ENCODE measurements at regions not wholly inside any gene's neighbourhood (a gene's known extent, or its start where the extent isn't known, plus 50 kb on each side); places are given as distances from the start of the nearest gene placed in this dataset.
"Not testable (repeated sequence)": the region's sequence is repeated elsewhere in the genome, so short reads cannot be mapped to it uniquely, and the experiment has no call there.

GRCh38 chr3:182284793-182285192 is 508.5 kb upstream of the ATP11B start:
- FAIRE-seq: no peak

GRCh38 chr3:182292591-182292990 is 500.7 kb upstream of the ATP11B start:
- no peak for FAIRE-seq

GRCh38 chr3:182294256-182294655 is 499.0 kb upstream of the ATP11B start:
- FAIRE-seq: no peak

GRCh38 chr3:182294696-182295095 is 498.6 kb upstream of the ATP11B start:
- FAIRE-seq: no peak

GRCh38 chr3:182300266-182300665 is 493.0 kb upstream of the ATP11B start:
- FAIRE-seq: no peak

GRCh38 chr3:182303169-182303568 is 490.1 kb upstream of the ATP11B start:
- FAIRE-seq: no peak

- no peak for FAIRE-seq
Observed at GRCh38 chr3:182305881-182306665, 487.2 kb upstream of the ATP11B start.

- no peak for FAIRE-seq
Observed at GRCh38 chr3:182308328-182308727, 485.0 kb upstream of the ATP11B start.

- FAIRE-seq: no peak
Observed at GRCh38 chr3:182309120-182309519, 484.2 kb upstream of the ATP11B start.

- FAIRE-seq: no peak
Observed at GRCh38 chr3:182315313-182315712, 478.0 kb upstream of the ATP11B start.

- no peak for FAIRE-seq
Observed at GRCh38 chr3:182323126-182323700, 470.1 kb upstream of the ATP11B start.

- no peak for FAIRE-seq
Observed at GRCh38 chr3:182323898-182324297, 469.4 kb upstream of the ATP11B start.

GRCh38 chr3:182325213-182325950 is 467.9 kb upstream of the ATP11B start:
- FAIRE-seq: no peak

GRCh38 chr3:182327196-182327681 is 466.1 kb upstream of the ATP11B start:
- FAIRE-seq: no peak

GRCh38 chr3:182330646-182331045 is 462.7 kb upstream of the ATP11B start:
- FAIRE-seq: no peak

GRCh38 chr3:182331341-182331740 is 462.0 kb upstream of the ATP11B start:
- no peak for FAIRE-seq

- FAIRE-seq: no peak
Observed at GRCh38 chr3:182342252-182342651, 451.1 kb upstream of the ATP11B start.

GRCh38 chr3:182344026-182344425 is 449.3 kb upstream of the ATP11B start:
- not testable (repeated sequence) for FAIRE-seq

- no peak for FAIRE-seq
Observed at GRCh38 chr3:182349051-182349450, 444.3 kb upstream of the ATP11B start.

- no peak for FAIRE-seq
Observed at GRCh38 chr3:182349951-182350517, 443.3 kb upstream of the ATP11B start.

GRCh38 chr3:182357928-182358327 is 435.4 kb upstream of the ATP11B start:
- no peak for FAIRE-seq

GRCh38 chr3:182364323-182364722 is 429.0 kb upstream of the ATP11B start:
- no peak for FAIRE-seq
